ENCODE measurements at regions not wholly inside any gene's neighbourhood (a gene's known extent, or its start where the extent isn't known, plus 50 kb on each side); places are given as distances from the start of the nearest gene placed in this dataset.
"Not testable (repeated sequence)": the region's sequence is repeated elsewhere in the genome, so short reads cannot be mapped to it uniquely, and the experiment has no call there.

DNA sequence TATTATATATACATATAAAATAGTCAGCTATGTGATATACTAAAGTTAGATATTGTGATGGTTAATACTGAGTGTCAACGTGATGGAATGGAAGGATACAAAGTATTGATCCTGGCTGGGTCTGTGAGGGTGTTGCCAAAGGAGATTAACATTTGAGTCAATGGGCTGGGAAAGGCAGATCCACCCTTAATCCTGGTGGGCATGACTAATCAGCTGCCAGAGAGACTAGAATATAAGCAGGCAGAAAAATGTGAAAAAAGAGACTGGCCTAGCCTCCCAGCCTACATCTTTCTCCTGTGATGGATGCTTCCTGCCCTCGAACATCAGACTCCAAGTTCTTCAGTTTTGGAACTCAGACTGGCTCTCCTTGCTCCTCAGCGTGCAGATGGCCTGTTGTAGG, 321.6 kb upstream of the NT5E start:
- not testable (repeated sequence) for DNase-seq (ENCODE audit: low spot score)

DNA sequence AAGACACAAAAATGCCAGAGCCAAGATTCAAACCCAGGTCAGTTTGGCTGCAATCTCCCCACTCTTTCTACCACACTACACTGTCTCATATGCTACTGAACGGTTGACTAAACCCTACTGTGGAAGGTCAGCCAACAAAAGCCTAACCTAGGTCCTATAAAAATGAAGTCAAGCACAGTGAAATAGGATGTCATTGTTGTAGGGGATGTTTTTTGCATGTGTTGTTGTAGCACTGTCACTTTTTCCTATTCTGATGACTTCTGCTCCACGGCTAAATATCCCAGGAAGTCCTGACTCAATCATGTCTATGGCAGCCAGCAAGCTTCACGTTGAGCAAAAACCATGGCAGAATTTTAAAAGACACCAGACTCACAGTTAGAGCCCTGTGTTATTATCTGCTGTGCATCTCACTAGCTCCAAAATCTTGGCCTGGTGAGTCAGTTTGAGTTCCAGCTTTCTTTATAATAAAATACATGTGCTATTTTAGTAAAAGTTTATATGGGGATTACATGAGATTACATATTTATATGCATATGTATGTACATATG, 322.1 kb upstream of the NT5E start:
- no peak for DNase-seq (ENCODE audit: low spot score)

DNA sequence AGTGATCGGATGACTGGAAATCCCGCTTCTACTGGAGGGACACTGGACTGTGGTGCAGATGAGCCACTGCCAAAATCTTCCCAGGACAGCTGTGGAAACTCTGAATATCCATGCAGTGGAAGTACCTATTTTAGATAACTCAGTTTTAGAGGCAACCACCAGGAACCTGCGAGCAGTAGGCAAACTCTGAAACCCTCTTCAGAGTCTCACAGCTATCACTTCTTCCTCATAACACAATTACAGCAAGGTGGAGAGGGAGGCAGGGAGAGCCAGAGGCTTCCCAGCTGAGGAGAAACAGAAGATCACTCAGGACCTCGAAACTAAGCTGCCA, 322.8 kb upstream of the NT5E start:
- no peak for DNase-seq (ENCODE audit: low spot score)

DNA sequence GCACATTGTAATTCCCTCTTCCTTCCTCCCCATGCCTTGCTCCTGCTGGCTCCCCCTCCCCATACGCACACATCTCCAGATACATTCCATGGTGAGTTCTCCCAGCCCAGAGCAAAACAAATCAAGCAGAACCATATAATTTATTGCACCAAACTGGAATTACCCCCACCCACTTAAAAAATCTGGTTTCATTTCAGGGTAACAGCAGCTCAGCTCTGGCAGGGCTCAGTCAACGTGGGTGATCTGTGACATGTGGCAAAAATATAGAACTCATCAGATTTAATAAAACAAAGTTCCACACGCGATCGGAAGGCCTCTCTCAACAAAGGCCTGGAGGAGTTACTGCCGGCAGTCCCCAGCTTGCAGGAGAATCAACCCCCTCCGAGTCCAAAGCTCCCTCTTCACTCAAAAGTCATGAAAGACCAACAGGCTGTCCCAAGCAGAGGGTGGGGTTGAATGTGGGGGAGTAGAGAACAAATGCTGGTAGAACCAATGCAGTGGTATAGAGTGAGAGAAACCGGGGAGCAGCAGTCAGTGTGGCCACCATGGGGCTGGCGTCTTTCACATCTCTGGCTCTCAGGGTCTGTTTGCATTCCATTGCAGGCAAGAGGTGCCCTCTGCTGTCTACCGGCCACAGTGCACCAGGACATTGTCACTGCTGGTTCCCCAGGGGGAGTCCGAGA, 323.3 kb upstream of the NT5E start:
- peak; percentile 60 for DNase-seq (ENCODE audit: low spot score)

DNA sequence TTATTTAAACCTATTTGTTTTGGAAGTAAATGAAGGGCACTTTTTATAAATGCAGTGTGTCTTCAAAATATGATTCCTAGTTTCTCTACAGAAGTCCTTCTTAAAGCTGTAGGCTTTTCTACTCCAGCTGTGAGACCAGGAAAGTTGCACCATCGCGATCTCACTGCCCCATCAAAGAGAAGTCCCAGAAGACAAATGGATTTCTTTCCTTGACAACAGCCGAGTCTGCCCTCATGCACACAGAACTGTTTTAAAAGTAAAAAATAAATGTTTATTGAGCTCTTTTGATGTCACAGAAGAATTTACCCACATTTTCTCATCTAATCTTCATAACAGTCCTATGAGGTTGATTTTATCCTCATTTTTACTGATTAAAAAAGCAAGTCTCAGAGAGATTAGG, 324.4 kb upstream of the NT5E start:
- no peak for DNase-seq (ENCODE audit: low spot score)

DNA sequence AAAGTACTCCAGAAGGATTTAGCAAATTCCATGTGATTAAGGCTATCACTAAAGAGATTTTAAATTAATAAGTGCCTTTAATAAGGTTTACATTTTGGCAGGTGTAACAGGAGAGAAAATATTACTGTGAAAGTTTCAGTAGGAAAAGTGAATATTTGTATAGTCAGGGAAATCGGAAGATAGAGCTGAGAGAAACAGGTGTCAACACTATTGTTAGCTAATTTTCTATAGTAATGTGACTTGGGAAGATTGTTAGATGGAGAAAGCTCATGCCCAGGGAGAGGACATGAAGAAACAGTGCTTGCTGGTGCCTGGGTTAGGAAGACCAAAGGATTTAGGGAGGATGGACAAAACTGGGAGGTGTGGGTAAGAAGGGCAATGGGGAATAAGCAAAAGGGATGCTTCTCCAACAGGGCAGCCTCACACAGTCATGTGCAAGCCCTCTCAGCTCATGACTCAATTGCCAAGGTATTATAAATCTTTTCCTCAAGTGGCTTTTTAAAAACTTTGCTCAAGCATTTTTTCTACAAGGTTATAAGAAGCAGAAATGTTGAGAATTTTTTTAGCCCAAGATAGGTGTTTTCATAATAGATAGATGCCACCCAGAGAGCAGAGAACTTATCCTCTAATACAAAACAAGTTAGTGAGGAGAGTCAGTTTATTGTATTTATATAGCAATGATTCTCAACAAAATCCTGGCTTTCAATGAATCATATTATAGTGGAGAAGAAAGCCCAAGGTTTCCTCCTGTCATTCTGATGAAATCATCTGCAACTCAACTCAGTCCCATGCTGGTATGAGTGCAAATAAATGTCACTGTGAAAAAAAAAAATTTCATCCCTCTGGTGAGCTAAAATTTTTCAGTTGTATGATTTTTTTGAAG, 325.2 kb upstream of the NT5E start:
- no peak for DNase-seq (ENCODE audit: low spot score)

DNA sequence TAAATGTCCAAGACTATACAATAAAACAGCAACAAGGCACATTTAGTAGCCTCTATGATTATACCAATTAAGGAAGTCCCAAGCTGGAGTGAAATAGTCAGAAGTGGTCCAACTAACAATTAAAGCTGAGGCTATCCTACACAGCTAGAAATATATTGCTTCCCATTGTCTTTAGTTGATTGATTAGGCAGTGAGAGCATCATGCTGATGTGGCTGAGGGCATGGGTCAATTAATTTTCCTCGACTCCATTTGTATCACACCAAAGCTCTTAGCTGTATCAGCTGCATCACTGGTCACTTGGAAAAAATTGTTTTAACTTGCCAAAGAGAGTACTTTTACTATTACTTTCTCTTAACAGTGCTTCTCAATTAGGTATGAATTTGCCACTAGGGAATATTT, 328.7 kb upstream of the NT5E start:
- no peak for DNase-seq (ENCODE audit: low spot score)

DNA sequence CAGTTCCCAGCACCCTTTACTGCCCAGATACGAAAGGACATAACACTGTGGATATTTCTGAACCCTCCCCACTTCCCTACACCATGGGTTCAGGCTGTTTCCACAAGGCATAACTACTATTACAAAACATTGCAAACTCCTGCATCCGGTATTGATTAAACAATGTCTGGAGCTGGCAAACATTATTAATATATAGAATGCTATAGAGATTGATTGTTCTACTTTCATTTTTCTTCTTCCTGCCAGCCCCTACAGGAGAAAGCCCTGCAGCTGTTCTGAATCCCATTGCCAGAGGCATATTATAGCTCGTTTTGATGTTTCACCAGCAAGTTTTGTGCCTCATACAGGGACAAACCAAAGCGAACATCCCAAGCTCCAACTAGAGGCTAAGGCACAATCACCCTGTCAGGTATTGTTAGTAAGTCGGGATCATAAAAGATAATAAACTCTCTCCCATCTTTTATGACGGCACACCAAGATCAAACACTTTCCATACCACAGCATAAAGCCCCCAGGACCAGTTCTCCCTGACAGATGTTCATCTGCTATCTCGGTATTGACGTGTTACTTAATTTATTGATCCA, 331.1 kb upstream of the NT5E start:
- no peak for DNase-seq (ENCODE audit: low spot score)

DNA sequence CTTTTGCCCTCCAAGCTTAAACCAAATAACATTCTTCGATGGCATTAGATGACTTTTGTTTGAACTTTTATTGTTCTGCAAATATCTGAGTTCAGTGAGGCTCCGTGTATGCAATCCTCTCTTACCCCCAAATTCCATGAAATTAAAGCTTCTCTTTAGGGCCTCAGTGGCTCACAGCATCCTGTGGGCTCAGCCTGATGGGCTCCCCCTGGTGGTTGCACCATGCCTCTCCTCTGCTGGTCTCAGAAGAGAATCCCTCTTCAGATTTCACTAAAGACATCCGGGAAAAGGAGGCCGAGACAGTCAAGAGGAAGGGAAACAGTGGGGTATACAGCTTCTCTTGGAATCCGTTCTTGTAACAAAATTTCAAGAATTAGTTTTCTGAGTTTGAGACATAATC, 331.6 kb upstream of the NT5E start:
- no peak for DNase-seq (ENCODE audit: low spot score)

DNA sequence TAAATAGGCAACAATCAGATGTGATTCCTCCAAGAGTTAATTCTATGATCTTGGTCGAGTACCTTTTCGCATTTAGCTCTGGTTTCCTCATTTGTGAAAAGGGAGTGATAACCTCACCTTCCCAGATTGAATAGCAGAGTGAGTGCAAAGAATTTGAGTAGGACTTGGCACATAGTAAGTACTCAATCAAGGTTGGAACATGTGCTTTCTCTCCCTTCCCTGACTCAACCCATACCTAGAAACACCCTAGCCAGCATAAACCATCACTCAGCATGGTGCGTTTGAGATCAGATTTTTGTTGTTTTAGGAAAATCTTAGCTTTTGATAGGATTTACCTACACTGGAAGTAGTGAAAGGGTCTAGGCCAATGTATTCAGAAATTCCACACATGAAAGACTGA, 333.4 kb upstream of the NT5E start:
- DNase-seq (ENCODE audit: low spot score): no peak

DNA sequence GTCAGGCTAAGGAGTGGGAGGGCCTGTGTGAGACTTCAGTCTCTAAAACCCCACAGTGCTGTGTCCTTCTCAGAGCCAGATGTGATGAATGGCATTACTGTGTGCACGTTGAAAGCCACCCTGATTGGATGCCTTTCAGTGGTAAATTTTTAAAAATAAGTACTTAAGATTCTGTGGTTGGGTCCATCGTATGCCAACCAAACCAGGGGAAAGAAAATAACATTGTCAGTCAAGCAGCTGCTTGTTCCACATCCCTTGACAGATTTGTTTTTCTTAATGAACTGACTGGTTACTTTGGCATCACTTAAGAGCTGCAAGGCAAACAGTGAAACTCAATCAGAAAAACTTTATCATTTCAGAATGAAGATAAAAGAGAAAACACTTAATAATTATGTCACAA, 334.0 kb upstream of the NT5E start:
- no peak for DNase-seq (ENCODE audit: low spot score)

DNA sequence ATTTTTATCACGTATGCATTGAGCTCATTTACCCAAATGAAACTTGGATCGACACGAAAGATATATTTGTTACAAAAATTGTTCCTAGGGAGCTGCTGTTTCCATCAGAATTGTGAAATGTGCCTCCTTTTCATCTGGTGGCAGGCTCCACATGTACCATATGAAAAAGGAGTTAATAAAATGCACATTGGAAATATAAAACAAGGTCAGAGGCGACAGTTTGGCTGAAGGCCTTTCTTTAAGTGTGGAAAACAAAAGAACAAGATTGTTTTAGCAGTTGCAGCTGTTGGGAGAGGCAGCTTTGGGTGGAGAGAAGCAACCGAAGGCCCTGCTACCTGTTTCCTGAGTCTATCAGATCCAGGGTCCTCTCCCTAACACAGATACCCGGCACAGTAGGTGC, 334.5 kb upstream of the NT5E start:
- DNase-seq (ENCODE audit: low spot score): no peak

DNA sequence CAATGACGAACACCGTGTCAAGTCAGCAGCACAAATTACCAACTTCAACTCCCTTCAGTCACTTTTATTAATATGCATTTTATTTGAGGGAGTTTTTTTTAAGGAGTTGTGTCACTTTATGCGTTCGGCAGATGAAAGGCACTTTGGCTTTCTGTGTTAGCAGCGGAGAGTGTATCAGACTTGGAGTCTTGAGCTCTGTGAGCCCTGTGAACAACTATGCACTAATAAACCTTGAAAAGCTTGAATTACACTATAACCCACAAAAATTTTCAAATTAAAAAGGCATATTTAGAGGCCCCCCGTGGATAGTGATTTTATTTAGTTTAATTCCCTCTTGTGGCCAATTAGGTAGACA, 335.3 kb upstream of the NT5E start:
- no peak for DNase-seq (ENCODE audit: low spot score)

DNA sequence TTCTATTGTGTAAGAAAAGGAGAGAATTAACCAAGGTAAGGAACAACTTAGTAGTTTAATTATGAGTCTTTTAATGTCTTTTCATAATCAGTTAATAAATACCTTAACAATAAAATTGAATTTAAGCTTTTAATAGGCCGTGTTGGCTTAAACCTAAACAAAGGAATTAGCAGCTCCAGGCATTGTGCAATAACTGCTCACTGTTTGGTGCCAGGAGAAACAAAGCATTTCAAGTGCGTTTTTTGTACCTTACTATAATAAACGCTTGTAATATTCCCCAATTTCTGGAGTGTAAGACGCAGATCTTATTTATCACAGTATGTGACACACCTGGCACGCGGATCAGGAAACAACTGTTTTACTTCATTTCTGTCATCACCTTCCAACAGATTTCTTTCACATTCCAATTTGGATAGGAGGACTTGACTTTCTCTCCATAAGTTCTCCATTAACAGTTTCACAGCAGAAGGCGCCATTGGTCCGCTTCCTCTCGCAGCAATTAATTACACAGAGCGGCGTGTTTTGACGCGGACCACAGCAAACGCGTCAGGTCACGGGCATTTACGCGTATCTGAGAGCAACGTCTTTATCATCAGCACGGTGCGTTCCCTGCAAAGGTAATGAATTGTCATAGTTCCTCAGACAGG, 335.8 kb upstream of the NT5E start:
- DNase-seq (ENCODE audit: low spot score): no peak

DNA sequence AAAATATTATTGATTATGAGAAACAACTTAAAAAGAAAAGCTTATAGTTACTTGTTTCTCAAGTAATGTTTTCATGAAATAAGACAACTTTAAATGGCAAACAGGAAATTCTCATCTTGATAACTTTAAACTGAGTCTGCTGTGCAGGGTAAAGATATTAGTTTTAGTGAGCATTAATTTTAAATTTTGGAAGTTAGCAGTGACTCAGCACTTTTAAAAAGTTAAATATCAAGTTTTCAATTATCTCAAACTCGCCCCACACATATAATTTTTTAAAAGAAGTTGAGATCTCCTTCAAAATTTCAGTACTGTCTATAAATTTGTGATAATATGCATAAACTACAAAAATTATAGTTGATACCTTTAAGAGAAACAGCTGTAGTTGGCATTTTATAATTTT, 337.3 kb upstream of the NT5E start:
- DNase-seq (ENCODE audit: low spot score): no peak

DNA sequence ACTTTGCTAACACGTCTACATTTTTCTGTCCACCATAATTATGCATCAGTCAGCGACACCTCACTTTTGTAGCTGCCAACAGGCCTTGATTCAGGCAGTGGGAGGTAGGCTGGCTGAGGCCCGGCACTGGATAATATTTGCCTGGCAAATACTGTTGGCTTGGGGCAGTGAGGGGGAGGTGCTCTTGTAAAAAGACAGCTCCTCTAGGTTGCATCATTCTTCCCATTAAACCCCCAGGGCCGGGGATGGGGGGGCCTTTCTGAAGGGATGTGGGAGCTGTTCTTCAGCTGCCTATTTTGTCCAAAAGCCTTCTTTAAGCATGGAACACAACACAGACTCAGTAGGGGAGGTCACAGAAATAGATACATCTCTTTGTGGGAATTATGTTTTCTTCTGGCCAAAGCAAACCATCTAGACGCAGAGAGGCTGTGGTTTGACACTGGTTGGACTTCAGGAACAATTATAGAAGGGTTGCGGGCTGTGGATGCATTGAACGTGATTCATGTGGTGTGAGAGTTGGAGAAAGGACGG, 338.3 kb upstream of the NT5E start:
- no peak for DNase-seq (ENCODE audit: low spot score)

DNA sequence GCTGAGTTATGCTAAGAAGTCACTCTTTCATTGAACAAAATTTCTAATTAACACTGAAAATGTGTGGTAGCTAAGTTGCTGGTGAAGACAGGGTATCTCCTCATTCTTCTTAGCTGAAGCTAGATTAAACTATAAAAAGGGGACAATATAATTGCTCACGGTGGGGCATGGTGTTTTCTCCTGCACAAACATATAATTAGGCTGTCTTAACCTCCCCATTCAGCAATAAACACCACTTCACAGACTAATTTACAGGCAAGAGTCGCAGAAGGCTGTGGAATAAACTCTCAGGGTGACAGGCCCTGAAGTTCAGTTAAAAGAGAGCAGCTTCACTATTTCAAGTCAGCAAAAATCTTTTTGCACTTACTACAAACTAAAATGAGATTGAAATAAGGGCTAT, 338.9 kb upstream of the NT5E start:
- DNase-seq (ENCODE audit: low spot score): no peak

DNA sequence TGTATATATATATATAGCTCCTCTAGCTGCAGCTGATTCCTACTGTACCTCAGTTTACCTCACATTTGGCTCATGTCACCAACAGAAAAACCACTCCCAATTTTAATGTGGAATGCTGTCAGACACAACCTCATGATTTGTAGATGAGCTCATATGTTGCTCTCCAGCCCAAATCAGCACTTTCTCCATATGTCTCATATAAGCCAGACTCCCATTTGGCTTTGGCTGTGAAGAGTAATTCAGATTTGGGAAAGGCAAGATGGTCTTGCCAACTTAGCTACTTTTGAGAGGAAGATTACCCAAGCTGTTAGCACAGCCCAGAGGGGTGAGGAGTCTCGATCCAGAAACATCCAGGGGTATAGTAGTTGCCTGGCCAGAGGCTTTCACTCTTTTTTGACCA, 342.2 kb upstream of the NT5E start:
- no peak for DNase-seq (ENCODE audit: low spot score)

DNA sequence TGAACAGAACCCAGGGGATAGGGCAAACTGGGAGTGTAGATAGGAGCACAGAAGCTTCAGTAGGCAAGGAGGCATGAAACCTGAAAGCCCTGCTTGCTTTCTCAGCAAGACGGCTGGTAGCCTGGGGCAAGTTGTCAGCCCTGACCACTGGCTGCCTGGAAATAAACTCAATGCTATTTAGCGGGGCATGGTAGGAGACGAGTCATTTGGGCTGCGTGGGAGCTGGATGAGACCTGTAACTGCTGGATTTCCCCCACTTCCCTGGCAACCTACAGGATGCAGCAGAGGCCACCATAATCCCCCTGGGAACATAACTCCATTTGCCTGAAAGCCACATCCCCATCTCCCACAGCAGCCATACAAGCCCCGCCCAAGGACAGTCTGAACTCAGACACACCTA, 332.6 kb upstream of the TBX18 start:
- no peak for DNase-seq (ENCODE audit: low spot score)

DNA sequence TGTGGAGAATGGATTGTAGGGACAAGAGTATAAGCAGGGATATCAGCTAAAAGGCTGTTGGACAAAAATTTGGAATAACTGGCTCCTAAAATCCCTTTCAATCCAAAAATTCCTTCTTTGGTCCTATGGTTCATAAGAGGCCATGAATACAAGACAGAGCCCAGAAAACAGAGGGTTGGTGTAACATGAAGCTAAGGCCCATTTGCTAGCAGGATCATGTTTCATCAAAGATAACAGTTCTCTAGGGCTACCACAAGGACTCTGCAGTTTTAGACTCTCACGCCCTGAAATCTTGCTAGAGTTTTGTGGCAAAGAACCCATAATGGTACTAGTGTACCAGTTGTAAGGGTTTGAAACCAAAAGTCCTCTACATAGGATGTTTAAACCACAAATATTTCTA, 327.8 kb upstream of the TBX18 start:
- DNase-seq (ENCODE audit: low spot score): no peak

DNA sequence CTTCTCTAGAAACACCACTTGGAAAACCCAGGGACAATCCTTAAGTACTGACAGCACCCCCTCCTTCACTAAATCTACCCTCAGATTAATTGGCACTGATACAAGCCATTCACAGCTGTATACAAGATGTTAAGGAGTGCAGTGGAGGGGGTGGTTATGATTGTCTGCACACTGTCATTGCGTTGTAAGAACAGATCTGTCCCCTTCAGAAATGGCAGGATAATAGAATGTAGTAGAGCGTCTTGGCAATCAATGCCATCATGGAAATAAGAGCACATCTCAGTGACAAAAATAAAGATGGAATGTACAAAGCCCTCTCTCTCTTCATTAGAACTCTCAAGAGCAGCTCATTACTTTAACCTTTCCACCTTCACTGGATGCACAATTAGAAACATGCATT, 324.9 kb upstream of the TBX18 start:
- DNase-seq (ENCODE audit: low spot score): no peak

DNA sequence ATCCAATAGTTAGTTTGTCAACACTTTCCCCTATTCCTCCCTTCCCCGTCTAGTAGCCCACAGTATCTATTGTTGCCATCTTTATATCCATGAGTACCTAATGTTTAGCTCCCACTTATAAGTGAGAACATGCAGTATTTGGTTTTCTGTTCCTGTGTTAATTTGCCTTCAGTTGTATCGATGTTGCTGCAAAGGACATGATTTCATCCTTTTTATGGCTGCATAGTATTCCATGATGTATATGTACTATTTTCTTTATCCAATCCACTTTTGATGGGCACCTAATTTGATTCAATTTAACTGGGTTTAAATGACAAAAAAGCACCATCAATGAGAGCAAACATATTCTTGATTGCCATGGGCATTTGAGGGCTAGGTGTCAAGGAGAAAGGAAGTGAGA, 321.5 kb upstream of the TBX18 start:
- no peak for DNase-seq (ENCODE audit: low spot score)
